OCI-LY1 (cell line): ENCODE measurements at regions not wholly inside any gene's neighbourhood (a gene's known extent, or its start where the extent isn't known, plus 50 kb on each side); places are given as distances from the start of the nearest gene placed in this dataset.

Source experiments
- H2AFZ ChIP-seq: fragments of 200-600 bp; sonication (generic), shearing (Covaris generic); 2 replicates; pipeline ENCODE4 v1.6.0; 2014; ENCODE audit warnings: antibody characterized with exemption, mild to moderate bottlenecking, low read length
- H3F3A ChIP-seq: fragments of 200-600 bp; sonication (generic), shearing (Covaris generic); 2 replicates; pipeline ENCODE4 v1.6.0; 2014; ENCODE audit warnings: mild to moderate bottlenecking, antibody characterized with exemption, low read length, moderate library complexity; ENCODE audit not compliant: insufficient read depth
- H3K27ac ChIP-seq: fragments of 200-600 bp; sonication (generic); 2 replicates; pipeline ENCODE4 v1.5.1; 2014; ENCODE audit warnings: low read length, mixed run types, mild to moderate bottlenecking, low read depth; ENCODE audit not compliant: poor library complexity, severe bottlenecking
- H3K27me3 ChIP-seq: fragments of 200-600 bp; sonication (generic); 2 replicates; pipeline ENCODE4 v1.6.0; 2014; ENCODE audit warnings: antibody characterized with exemption, mild to moderate bottlenecking, low read length, moderate library complexity; ENCODE audit not compliant: insufficient read depth
- H3K36me3 ChIP-seq: fragments of 200-600 bp; sonication (generic); 2 replicates; pipeline ENCODE4 v1.6.1; 2014; ENCODE audit warnings: mild to moderate bottlenecking, antibody characterized with exemption, low read length, moderate library complexity, mixed read lengths; ENCODE audit not compliant: insufficient read depth
- H3K4me1 ChIP-seq: fragments of 200-600 bp; sonication (generic); 2 replicates; pipeline ENCODE4 v1.5.1; 2014; ENCODE audit warnings: mild to moderate bottlenecking, low read length, moderate library complexity; ENCODE audit not compliant: insufficient read depth, severe bottlenecking
- H3K4me2 ChIP-seq: fragments of 200-600 bp; sonication (generic), shearing (Covaris generic); 2 replicates; pipeline ENCODE4 v1.6.1; 2014; ENCODE audit warnings: low read length
- H3K4me3 ChIP-seq: fragments of 200-600 bp; sonication (generic); 2 replicates; pipeline ENCODE4 v1.5.1; 2014; ENCODE audit warnings: low read length, low read depth, mild to moderate bottlenecking, mixed read lengths; ENCODE audit not compliant: poor library complexity, severe bottlenecking
- H3K79me2 ChIP-seq: fragments of 200-600 bp; shearing (Covaris generic); 2 replicates; pipeline ENCODE4 v1.6.1; 2016; ENCODE audit warnings: mixed run types, low read length, mixed read lengths; ENCODE audit not compliant: insufficient read depth
- H3K9ac ChIP-seq: fragments of 200-600 bp; sonication (generic), shearing (Covaris generic); 2 replicates; pipeline ENCODE4 v1.6.1; 2014; ENCODE audit warnings: mild to moderate bottlenecking, low read length, mixed read lengths
- H3K9me2 ChIP-seq: fragments of 200-600 bp; sonication (generic), shearing (Covaris generic); 2 replicates; pipeline ENCODE4 v1.6.1; 2014; ENCODE audit warnings: low read depth, mild to moderate bottlenecking, low read length, mixed read lengths
- H3K9me3 ChIP-seq: fragments of 200-600 bp; shearing (Covaris generic); 2 replicates; pipeline ENCODE4 v1.6.1; 2014; ENCODE audit warnings: low read length, mixed read lengths
- H4K20me1 ChIP-seq: fragments of 200-600 bp; sonication (generic), shearing (Covaris generic); 2 replicates; pipeline ENCODE4 v1.6.0; 2016; ENCODE audit warnings: mild to moderate bottlenecking, low read length; ENCODE audit not compliant: insufficient read depth
- CTCF ChIP-seq: fragments of 200-600 bp; sonication (generic), shearing (Covaris generic); IDR thresholded peaks from 2 replicates; pipeline ENCODE4 v1.5.1; 2017; ENCODE audit warnings: mild to moderate bottlenecking, antibody characterized with exemption, low read length, moderate library complexity, mixed read lengths
- EZH2 ChIP-seq: fragments of 200-600 bp; sonication (generic), shearing (Covaris generic); IDR thresholded peaks from 2 replicates; pipeline ENCODE4 v1.8.0; 2017; ENCODE audit warnings: borderline replicate concordance, mixed run types, mild to moderate bottlenecking, antibody characterized with exemption, low read length, moderate library complexity, mixed read lengths

- Histone ChIP-seq H2AFZ (no peak overlapping the region), H3K27me3 (no peaks in the 10 kb centered on the region), H4K20me1 (no peaks in the 10 kb centered on the region), H3K79me2 (no peaks in the 10 kb centered on the region), H3K4me2 (no peak overlapping the region), H3K9ac (no peak overlapping the region), H3K4me3 (no peak overlapping the region), H3K9me3 (no peaks in the 10 kb centered on the region), H3K4me1 (no peaks in the 10 kb centered on the region), H3K27ac (no peak overlapping the region), H3K9me2 (no peaks in the 10 kb centered on the region), H3F3A (no peaks in the 10 kb centered on the region), H3K36me3 (no peaks in the 10 kb centered on the region)
- no peak for TF ChIP-seq CTCF
- TF ChIP-seq EZH2, result no peak
Measured at GRCh38 chr5:30479104-30479503, 714.4 kb upstream of the CDH6 start.

- TF ChIP-seq EZH2 (no peak), CTCF (no peak)
- H3K27ac ChIP-seq, result no peak overlapping the region
- H3K9me3 ChIP-seq, result no peaks in the 10 kb centered on the region
- no peaks in the 10 kb centered on the region for H3F3A ChIP-seq
- no peaks in the 10 kb centered on the region for H3K9me2 ChIP-seq
- no peaks in the 10 kb centered on the region for H3K79me2 ChIP-seq
- H4K20me1 ChIP-seq, result no peaks in the 10 kb centered on the region
- H3K4me1 ChIP-seq, result no peaks in the 10 kb centered on the region
- H3K4me2 ChIP-seq, result no peak overlapping the region
- H3K27me3 ChIP-seq, result no peaks in the 10 kb centered on the region
- no peak overlapping the region for H2AFZ ChIP-seq
- H3K4me3 ChIP-seq, result no peak overlapping the region
- no peaks in the 10 kb centered on the region for H3K36me3 ChIP-seq
- H3K9ac ChIP-seq, result no peak overlapping the region
Measured at GRCh38 chr5:30475429-30475828, 718.1 kb upstream of the CDH6 start.

GRCh38 chr5:30469691-30470090 is 723.8 kb upstream of the CDH6 start:
- Histone ChIP-seq H3K27me3 (no peaks in the 10 kb centered on the region), H3K9me3 (0 out of 2 replicates have a peak, but pooled peaks cover 3% of the 10 kb centered on the region), H3K9ac (no peak overlapping the region), H4K20me1 (no peaks in the 10 kb centered on the region), H3K4me3 (no peak overlapping the region), H3K36me3 (no peaks in the 10 kb centered on the region), H2AFZ (no peak overlapping the region), H3K4me1 (no peaks in the 10 kb centered on the region), H3K9me2 (no peaks in the 10 kb centered on the region), H3K79me2 (no peaks in the 10 kb centered on the region), H3K27ac (no peak overlapping the region), H3K4me2 (no peak overlapping the region), H3F3A (no peaks in the 10 kb centered on the region)
- no peak for TF ChIP-seq EZH2
- TF ChIP-seq CTCF, result no peak
